DMS 273 treated with DMSO at 0.1 percent for 48 hours (cell line): ENCODE measurements at regions not wholly inside any gene's neighbourhood (a gene's known extent, or its start where the extent isn't known, plus 50 kb on each side); places are given as distances from the start of the nearest gene placed in this dataset.
"Not testable (repeated sequence)": the region's sequence is repeated elsewhere in the genome, so short reads cannot be mapped to it uniquely, and the experiment has no call there.

ENCODE experiments used
- DNase-seq: peaks from one replicate; lab custom pipeline; 2025; lab: John Stamatoyannopoulos, UW

DNA sequence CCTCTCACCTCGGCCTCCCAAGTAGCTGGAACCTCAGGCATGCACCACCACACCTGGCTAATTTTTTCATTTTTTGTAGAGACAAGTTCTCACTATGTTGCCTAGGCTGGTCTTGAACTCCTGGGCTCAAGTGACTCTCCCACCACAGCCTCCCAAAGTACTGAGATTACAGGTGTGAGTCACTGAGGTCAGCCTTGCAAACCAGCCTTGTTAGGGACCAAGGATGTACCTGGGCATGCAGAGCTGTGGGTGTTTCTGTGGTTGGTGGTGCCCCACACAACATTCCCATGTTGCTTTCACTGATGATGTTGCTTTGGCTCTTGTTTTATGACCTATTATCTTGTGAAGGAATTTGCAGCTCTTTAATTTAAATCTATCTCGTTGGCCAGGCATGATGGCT is 54.8 kb downstream of the OTUD1 start:
- no peak for DNase-seq

DNA sequence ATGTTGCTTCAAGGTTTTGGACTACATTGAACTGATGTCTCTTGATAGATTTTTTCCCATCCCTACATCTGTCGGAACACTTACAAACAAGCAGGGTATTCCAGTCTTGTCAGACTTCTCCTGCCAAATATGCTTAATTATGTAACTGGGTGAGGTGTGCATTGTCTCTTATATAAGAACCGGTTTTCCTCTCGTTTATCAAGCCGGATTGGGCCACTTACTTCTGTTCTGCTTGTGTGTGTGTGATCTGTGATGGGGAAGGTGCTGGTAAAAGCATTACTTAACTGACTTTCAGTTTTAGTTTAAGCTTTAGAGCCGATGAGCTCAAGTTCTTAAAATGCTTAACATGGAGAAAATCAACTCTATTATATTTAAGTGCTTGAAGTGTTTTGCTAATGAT is 57.9 kb downstream of the OTUD1 start:
- DNase-seq: no peak

DNA sequence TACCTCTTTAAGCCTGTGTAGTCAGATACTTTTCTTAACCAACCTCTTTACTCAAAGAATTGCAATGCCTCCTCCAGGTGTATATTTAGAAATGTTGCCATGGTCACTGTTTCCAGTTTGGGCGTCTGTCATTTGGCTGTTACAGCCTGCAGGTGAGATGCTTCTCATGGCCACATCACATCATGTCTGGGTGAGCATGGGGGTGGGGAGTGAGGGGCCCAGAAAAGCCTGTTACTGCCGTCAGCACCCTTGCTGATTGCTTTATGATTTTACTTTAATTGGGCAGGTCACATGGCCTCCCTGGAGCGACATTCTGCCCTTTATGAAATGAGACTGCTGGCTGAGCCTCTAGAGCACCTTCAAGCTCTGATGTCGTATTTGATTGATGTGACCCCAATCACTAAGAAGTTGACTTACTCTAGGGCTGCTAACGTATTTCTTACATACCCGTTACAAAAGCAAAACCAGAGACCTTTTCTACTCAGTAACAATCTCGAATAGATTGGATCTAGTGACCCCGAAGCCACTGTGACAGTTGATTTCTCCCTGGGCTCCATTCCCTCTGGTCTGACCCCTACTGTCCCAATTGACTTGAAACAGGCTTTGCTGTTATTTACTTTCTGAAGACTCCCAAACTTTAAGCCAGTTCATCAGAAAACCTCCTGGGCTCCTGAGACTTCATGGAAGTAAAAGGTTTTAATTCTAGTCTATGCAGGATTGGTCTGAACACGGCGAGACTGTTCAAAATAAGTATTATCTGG is 60.7 kb downstream of the OTUD1 start:
- no peak for DNase-seq

DNA sequence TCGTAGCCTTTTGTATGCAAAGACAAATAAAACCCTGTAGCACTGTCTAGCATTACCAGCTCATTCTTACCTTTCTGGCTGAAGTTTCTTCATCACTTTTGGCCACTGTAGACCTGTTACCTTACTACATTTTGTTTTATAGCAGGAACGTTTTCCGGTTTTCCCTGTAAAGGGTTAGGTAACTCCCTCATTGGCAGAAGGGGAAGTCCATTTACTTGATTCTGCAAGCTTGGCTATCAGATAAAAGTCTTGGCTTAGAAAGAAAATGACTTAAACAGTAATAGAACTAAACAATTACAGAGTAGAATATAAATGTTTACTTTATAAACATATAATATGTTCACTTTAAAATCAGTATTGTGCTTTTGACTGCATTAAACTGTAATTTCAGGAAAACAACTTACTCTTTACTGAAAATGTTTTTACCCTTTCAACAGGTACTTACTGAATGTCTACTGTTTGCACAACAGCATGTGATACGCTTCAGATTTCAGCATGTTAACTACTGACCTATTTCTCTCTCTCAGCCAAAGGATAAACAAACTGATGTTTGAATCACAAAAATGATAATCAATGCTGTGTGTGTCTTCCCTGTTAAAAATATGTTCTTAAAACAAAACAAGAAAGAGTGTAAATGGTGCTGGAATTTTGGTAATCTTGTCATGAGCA is 67.1 kb downstream of the OTUD1 start:
- no peak for DNase-seq

DNA sequence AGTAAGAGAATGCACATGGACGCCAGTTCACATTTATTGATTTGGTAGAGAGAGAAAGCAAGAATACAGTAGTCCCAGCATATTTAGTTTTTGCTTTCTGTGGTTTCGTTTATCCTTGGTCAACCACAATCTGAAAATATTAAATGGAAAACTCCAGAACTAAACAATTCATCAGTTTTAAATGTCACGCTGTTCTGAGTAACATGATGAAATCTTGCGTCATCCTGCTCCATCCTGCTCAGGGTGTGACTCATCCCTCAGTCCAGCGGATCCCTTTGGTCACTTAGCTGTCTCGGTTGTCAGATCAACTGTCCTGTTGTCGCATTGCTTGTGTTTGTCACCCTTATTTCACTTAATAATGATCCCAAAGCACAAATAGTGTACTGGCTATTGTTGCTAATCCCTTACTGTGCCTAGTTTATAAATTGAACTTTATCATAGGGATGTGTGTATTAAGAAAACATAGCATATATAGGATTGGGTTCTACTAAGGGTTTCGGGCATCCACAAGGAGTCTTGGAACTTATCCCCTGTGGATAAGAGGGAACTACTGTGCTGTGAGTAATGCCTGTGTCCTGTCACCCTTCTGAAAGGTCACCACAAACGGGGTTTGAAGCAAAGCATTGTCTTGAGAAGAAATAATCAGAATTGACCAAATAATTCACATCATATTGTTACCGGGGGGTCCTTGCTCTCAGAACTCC is 73.6 kb downstream of the OTUD1 start:
- DNase-seq: no peak

DNA sequence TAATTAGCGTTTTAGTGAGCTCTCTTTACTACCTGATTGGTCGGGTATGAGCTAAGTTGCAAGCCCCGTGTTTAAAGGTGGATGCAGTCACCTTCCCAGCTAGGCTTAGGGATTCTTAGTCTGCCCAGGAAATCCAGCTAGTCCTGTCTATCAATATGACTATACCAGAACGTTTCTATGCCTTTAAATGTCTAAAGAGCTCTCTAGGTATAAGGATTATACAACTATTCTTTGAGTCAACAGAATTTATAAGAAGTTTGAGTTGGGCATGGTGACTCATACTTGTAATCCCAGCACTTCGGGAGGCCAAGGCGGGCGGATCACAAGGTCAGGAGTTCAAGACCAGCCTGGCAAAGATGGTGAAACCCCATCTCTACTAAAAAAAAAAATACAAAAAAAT is 74.7 kb downstream of the OTUD1 start:
- DNase-seq: not testable (repeated sequence)

DNA sequence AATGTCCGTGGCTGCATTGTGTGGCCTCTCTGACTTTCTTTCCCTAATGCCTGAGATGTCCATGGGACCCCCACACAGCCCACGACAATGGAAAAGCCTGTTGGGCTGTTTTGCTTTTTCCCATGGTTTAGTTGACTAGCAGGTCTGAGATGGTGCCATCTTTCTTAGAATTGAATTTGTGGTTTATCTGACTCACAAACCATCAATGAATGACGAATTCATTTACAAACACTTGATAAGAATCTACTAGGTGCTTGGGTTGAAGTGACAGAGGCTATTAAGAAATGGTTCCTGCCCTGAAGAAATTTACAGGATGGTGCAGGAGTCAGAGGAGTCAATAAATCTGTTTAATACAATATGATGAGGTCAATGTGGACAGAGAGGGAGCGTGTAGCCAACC is 75.4 kb downstream of the OTUD1 start:
- DNase-seq: no peak

DNA sequence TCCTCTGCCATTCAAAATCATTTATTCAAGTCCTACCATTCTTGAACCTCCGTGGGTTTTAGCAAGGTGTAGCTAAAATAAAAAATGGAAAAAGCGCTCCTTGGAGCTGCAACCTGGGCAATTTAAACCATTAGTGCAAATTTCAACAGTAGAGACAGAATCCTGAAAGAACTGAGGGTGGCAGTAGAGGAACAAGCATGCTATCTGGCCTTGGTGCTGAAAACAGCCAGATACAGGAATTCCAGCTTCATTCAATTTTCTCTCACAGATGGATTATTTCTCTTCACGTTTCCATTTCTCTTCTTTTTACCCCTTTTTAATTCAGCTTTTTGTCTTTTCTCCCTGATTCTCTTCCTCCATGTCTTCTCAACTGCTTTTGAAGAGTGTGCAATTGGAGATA is 77.7 kb downstream of the OTUD1 start:
- DNase-seq: no peak

DNA sequence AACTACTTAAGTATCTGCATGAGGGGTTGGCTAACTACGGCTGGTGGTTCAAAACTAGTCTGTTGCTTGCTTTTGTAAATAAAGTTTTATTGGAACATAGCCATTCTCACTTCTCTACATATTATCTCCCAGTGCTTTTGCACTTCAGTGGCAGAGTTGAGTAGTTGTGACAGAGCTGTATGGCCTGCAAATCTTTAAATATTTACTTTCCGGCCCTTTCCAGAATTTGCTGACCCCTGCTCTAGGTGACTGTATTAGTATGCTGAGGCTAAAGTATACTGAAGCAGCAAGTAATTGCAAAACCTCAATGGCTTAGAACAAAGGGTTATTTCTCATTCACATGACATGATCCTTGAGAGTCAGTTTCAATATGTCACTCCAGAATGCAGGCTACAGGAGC is 78.3 kb downstream of the OTUD1 start:
- DNase-seq: no peak

DNA sequence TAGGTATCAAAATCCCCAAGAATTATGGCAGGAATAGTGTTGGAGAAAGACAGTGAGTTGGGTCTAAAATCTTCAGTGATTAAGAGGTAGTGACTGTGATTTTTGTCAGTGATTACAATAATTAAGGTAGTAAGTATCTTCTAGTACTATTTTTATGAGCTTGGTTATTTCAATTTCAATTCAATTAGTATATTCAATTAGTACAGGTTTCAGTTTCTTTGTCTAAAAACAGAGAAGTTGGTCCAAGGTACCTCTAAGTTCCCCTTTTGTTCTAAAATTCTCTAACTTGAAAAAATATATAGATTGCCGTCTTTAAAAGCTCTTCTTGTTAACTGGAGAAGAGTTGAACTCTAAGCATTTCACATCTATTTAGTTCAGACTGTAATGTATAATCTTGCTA is 82.9 kb downstream of the OTUD1 start:
- no peak for DNase-seq

DNA sequence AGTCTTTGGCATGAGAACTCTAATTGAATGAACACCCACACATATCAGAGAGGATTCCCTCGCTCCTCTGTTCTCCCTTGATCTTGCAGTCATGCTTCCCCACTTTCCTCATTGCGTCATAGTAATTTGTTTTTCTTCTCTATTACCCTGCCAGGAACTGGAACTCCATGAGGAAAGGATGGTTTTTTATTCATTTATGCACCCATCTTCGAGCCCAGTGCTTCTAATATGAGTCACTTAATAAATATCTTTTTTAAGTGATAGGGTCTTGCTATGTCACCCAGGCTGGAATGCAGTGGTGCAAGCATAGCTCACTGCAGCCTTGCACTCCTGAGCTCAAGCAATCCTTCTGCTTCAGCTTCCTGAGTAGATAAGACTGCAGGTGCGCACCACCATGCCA is 83.5 kb downstream of the OTUD1 start:
- DNase-seq: no peak

DNA sequence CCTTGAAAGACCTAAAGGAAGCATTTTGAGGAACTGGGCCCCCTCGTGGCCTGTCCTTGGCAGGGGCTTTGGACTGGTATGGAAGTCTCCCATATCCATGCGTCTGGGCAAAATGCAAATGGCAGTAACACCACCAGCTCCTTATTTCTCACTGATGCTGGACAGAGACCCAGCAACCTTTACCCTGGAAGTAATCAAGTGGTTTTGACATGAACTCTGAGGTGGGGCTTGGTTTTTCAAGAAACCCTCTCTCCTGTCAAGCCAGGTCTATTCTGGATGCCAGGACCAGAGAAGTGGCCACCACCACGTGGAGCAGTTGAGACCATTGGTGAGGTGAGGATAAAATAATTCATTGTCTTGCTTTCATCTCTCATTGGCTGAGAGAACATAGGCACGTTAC is 84.4 kb downstream of the OTUD1 start:
- DNase-seq: no peak

DNA sequence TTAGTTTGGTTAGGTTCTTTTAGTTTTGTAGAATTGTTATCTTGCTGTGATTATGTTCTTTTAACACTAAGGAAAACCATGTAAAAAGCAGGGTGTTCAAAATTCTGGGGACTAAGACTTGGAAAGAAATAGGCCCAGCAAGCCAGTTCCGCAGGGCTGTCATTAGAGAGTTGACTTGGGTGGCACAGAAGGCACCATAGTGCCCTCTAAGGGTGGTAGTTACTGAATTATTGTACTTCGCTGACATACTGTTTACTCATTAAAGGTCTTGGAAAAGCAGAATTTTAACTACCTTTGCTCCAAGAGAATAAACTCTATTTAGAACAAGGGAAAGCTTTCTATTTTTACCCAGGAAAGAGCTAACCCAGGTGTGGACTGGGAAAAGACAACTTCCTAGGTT is 86.5 kb downstream of the OTUD1 start:
- DNase-seq: no peak

DNA sequence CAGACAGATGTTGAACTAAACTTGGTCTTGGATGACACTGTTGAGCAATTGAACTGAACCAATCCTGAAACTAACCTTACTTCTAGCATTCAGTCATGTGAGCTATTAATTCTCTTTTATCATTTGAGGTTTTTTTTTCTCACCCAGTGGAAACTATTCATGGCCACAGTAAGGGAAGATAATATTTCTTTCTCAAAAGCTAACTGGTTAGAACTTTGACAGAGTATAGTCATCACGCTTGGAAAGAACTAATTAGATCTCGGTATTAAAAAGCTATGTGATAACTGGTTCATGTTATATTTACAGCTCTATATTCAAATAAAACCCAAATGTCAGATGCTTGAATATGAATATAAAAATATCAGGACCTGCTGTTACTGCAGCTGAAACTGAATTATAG is 89.5 kb downstream of the OTUD1 start:
- DNase-seq: no peak

DNA sequence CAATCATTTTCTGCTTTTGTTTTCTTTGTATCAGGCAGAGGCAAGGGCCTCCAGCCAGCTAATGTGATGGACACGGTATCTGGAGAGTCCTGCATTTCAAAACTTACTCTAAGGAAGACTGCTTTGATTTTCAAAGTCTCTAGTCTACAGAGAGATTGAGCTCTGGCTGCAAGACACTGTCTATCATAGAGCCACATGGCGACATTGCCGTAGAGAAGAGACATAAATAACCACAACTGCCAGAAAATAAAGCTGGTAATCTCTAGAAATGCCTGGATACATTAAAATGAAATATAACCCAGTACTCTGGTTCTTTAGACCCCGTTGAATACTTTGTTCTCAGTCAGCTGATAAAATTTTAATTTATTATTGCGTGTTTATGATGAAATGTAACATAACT is 90.8 kb downstream of the OTUD1 start:
- DNase-seq: no peak

DNA sequence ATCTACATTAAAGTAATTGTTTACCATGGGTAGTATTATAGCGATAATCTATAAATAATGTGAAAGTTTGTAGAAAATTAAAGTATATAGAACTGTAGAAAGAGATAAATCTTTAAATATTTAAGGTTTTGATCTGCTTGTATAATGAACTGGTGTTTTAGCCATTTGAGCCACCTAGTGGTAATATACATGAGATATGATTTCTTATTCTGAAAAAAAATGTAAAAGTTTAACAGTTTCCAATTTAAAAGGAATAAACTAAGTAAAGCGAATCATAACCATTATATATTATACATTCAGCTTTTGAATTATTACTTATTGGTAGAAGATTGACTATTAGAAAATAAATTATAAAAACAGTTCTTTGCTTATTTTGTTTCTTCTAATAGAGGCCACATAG is 91.2 kb downstream of the OTUD1 start:
- no peak for DNase-seq

DNA sequence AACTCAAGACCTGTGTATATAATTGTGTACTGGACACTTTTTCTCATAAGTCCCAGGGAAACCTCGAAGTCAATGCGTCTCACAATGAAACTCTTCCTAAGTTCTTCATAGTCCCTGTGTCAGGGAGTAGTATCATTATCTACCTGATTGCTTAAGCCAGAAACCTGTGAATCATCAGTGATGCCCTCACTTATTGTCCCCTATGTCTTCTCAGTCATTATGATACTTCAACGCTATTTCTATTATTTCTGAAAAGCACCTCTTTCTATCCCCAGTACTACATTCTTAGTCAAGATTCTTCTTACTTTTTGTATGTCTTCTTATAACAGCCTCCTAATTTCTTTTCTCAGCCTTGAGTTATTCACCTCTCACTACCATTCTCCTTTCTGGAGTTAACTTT is 94.3 kb downstream of the OTUD1 start:
- DNase-seq: no peak

DNA sequence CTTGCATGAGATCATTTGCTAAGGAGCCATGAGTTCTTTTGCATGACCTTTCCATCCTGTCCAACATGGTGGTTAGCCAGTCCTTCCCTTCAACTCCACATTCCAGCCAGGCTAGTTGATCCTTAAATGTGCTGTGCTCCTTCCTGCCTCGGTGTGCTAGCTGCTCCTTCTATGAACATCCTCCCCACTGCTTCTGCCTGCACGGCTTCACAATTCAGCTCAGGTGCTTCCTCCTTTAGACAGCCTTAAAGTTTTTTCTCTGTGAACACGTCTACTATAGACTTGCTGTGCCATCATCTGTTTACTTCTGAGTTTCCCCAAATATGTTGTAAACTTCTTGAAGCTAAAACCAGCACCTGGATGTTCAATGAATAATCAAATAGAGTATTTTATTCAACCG is 95.5 kb downstream of the OTUD1 start:
- DNase-seq: no peak

DNA sequence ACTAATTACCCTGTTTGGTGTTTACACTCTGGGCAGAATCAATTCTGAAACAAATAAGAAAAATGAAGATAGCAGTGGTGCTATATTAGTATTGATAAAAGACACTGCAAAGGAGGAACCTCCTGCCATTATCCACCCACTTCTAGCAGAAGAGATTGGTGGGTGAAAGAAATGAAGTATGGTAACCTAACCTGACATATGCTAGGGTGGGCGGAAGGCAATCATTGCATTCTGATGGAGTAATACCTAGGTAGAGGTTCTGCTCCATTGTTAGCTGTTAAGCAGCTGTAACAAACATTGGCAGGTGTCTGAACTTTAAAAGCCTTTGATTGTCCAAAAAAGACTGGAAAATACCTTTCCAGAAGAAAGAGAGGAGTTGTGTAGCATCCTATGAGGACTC is 95.9 kb downstream of the OTUD1 start:
- no peak for DNase-seq

DNA sequence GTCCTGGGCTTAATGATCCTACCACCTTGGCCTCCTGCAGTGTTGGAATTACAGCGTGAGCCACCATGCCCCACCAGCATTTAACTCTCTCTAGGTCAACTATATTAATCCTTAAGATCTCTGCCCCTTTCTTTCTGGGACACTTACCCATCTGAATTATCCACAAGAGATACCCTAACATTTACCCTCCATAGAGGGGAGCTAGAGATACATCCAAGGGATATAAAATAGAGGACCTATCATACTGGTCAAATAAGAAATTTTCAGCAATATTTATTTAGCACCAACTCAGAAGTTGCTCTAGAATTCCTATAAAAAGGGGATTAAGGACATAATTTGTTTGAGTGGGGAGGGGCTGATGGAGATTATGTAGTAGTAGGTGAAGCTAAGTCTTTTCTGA is 96.5 kb downstream of the OTUD1 start:
- no peak for DNase-seq

DNA sequence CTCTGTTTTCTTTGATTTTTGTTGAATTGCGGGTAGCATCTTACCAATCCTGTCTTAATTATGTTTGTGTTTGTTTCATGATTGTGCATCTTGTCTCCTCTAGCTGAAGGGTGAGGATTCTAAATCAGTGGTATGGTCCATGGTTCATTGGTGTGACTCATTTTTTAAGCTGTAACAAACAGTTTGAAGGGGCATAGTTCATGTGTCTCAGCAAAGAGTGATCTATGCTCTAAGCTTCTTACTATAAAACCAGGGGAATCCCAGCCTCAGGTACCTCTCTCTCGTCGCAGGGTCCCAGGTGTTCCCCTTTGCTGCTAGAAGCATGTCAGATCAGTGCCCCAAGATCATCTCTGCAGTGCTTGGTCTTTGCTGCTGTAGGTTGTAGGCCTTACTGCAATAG is 100.1 kb downstream of the OTUD1 start:
- DNase-seq: no peak

DNA sequence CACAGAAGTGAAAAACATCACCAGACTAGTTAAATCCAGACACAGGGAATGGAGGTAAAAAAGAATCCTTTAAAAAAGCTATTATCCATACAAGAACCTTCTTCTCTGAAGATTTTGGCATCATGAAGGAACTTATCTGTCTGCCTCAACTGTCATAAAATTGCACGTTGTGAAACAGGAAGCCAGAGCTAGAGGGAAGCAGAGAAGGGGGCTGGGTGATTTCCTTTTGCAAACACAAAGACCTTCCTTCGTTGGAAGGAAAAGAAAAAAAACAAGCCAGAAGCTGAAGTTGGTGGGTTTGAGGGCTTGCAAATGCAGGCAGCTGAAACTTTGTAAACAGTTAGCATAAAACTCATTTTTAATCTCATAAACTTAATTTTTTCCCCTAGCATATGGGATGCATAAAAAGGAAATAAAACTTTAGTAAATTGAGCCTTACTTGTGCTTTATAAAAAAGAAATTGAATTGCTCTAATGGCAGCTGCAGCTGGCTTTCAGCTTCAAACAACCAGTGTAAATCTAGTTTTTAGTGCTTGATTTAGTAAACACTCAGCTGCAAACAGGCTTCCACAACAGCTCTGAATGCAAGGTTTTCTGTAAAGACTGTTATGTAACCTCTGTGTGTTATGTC is 101.6 kb downstream of the OTUD1 start:
- no peak for DNase-seq
